HG03060 (cell line): ENCODE measurements at regions not wholly inside any gene's neighbourhood (a gene's known extent, or its start where the extent isn't known, plus 50 kb on each side); places are given as distances from the start of the nearest gene placed in this dataset.

Source experiments
- ATAC-seq: cut with Tn5 transposase; IDR thresholded peaks from one replicate; pipeline ENCODE4 v1.9.1; 2021; ENCODE audit warnings: low read depth, moderate number of reproducible peaks; ENCODE audit not compliant: unreplicated experiment

- no peak for ATAC-seq
Measured at GRCh38 chr13:97559981-97560380, 126.0 kb downstream of the RAP2A start.

- ATAC-seq = no peak
Measured at GRCh38 chr13:97561182-97561581, 127.2 kb downstream of the RAP2A start.

GRCh38 chr13:97562962-97563361, 129.0 kb downstream of the RAP2A start:
- ATAC-seq = no peak

GRCh38 chr13:97564956-97565355, 131.0 kb downstream of the RAP2A start:
- no peak for ATAC-seq

GRCh38 chr13:97565906-97566305, 131.9 kb downstream of the RAP2A start:
- ATAC-seq = no peak

- ATAC-seq = no peak
Measured at GRCh38 chr13:97566907-97567306, 132.9 kb downstream of the RAP2A start.

- peak; percentile 93 for ATAC-seq
Measured at GRCh38 chr13:97567510-97568243, 133.7 kb downstream of the RAP2A start.

GRCh38 chr13:97568850-97569249, 134.9 kb downstream of the RAP2A start:
- no peak for ATAC-seq

GRCh38 chr13:97569841-97570240, 135.9 kb downstream of the RAP2A start:
- ATAC-seq = no peak

GRCh38 chr13:97570442-97570841, 136.5 kb downstream of the RAP2A start:
- ATAC-seq = no peak

- ATAC-seq = no peak
Measured at GRCh38 chr13:97573011-97573410, 139.0 kb downstream of the RAP2A start.

- ATAC-seq = no peak
Measured at GRCh38 chr13:97574926-97575325, 141.0 kb downstream of the RAP2A start.

GRCh38 chr13:97577026-97577425, 143.1 kb downstream of the RAP2A start:
- no peak for ATAC-seq

GRCh38 chr13:97582170-97582569, 148.2 kb downstream of the RAP2A start:
- no peak for ATAC-seq

GRCh38 chr13:97583907-97584497, 150.0 kb downstream of the RAP2A start:
- no peak for ATAC-seq

- no peak for ATAC-seq
Measured at GRCh38 chr13:97586941-97587340, 153.0 kb downstream of the RAP2A start.

GRCh38 chr13:97588993-97589392, 155.0 kb downstream of the RAP2A start:
- no peak for ATAC-seq

- ATAC-seq = no peak
Measured at GRCh38 chr13:97600458-97601075, 166.6 kb downstream of the RAP2A start.

GRCh38 chr13:97615266-97615665, 181.3 kb downstream of the RAP2A start:
- no peak for ATAC-seq

- no peak for ATAC-seq
Measured at GRCh38 chr13:97616385-97616784, 182.4 kb downstream of the RAP2A start.

- ATAC-seq = no peak
Measured at GRCh38 chr13:97621025-97621424, 187.1 kb downstream of the RAP2A start.

GRCh38 chr13:97621631-97622030, 187.7 kb downstream of the RAP2A start:
- no peak for ATAC-seq
